ENCODE measurements at regions not wholly inside any gene's neighbourhood (a gene's known extent, or its start where the extent isn't known, plus 50 kb on each side); places are given as distances from the start of the nearest gene placed in this dataset.

DNA sequence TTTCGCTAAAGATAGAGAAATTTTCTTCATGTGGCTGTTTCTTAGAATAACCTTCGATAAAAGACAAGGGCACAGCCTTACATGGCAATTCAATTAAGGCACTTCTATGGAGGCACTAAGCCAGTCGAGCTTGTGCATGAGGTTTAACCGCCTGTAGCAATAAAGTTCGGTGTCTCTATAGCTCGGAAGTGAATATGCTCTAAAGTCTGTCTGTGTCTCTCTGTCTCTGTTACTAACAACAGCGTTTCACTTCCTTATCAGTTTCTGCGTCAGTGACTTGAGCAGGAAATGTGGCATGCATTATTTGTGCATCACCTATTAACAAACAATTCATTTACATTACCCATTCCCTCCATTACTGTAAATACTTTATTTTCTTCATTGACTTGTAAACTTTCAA, 365.1 kb upstream of the NETO1 start:
- no peak for DNase-seq (ENCODE audit: low read depth)

GRCh38 chr18:73220663-73221062, 352.9 kb upstream of the NETO1 start:
- no peak for DNase-seq (ENCODE audit: low read depth)

GRCh38 chr18:73218293-73218692, 350.5 kb upstream of the NETO1 start:
- no peak for DNase-seq (ENCODE audit: low read depth)

DNA sequence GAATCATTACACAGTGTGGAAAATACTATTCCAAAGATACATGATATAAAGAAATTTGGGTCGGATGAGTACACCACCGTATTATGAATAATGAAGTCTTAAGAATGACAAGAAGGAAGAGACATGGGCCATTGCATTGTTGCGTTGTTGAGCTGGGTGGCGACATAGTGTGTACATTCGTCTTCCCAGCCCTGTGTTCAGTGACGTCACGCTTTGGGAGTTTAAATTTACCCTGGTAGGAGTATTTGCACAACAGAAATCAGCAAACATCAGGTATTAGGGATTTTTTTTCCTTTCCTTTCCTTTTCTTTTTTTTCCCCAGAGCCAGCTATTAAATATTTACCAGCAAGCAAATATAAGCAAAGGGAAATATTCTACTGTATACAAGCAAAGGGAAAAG, 347.2 kb upstream of the NETO1 start:
- no peak for DNase-seq (ENCODE audit: low read depth)

DNA sequence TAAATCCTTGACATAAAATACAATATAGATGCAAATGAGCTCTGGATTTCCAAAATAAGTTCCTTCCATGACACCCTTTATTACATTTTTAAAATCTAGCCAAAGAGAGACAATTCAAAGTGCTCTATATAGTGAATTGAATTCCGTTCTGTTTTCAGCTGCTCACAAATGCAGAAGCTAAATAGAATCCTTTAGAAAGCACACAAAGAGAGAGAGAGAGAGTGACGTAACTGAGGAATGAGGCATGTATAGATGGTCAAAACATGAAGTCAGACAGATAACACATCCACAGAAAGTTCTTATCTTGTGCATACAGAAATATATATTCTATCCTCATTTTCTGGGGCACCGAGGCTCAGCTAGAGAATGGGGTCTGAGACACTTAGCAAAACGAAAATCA, 344.7 kb upstream of the NETO1 start:
- no peak for DNase-seq (ENCODE audit: low read depth)

GRCh38 chr18:73201940-73202339, 334.2 kb upstream of the NETO1 start:
- DNase-seq (ENCODE audit: low read depth), result no peak

DNA sequence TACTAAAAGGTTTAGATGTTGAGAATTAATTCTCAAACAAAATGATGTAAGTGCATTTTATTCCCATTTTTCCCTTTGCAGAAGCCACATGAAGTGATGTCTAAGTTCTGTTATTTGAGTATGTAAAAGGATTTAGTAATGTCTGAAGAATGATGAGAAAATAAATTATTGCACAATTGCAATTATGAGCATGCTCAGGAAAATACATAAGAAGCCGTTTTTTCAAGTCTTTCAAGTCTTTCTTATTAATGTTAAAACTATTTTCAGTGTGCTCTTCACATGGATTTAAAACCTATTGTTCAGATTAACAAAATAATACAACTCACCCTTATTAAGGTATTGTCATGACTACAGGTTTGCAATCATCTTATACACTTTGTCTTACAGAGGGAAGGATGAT, 331.4 kb upstream of the NETO1 start:
- no peak for DNase-seq (ENCODE audit: low read depth)

DNA sequence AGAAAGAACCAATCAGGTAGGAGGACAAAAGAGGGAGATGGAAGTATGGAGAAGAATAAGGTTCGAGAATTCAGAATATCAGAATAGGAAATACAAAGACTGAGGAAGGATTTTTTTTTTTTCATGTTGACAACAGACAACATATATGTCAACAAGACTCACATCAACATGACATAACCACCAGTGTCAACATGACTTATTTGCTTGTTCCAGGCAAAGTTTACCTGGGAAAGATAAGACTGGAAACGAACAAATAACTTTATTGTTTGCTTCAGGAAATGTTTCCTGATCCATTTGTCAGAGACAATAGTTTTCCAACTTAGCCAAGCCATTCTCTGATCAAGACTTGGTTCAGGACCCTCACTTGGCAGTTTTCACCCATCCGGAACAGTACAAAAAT, 321.9 kb upstream of the NETO1 start:
- DNase-seq (ENCODE audit: low read depth), result no peak

DNA sequence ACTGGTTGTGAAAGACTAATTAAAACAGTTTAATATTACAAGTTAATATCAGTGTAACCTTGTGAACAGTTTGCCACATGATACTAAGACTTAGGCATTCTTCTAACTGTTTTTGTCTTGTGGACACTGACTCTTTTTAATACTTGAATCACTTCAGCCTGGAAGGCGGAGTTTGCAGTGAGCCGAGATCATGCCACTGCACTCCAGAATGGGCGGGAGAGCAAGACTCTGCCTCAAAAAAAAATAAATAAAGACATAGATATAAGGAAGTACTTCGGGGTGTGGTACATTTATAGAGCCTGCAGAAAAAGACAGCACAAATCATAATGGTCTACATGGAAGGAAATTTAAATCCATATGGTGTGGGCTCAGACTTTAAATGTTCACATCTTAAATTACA, 300.4 kb upstream of the NETO1 start:
- DNase-seq (ENCODE audit: low read depth), result no peak

DNA sequence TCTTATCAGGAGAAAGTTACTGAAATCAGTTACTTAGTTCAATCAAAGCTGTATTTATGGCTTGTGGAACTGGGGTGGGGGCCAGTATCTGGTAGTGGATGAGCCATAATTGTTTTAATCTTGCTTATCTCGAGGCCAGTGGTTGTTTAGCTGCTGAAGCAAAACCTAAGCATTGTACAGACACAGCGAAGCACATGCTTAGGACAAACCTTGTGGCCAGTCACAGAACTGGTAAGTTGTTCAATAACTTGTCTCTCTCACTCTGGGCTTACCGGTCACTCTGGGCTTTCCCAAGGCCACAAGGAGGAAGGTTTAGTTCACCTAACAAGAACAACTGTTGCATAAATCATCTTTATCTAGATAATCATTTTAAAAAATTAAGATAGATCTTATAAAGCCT, 296.6 kb upstream of the NETO1 start:
- DNase-seq (ENCODE audit: low read depth), result no peak

DNA sequence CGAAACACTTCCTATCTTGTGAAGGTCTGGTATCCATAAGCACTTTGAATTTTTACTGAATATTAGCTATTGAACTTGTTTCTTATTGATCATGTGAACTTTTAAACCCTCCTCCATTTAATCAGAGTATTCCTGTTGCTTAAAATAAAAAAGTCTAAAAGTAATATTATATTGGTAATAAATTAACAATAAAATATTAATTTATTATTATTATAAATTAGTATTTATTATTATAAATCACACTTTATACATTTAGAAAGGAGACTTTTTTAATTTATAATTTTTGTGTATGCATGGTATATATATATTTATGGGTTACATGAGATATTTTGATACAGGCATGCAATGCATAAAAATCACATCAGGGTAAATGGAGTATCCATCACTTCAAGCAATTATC, 295.4 kb upstream of the NETO1 start:
- no peak for DNase-seq (ENCODE audit: low read depth)

GRCh38 chr18:73156117-73156516, 288.3 kb upstream of the NETO1 start:
- DNase-seq (ENCODE audit: low read depth), result no peak

GRCh38 chr18:73153271-73153670, 285.5 kb upstream of the NETO1 start:
- DNase-seq (ENCODE audit: low read depth), result no peak

GRCh38 chr18:73151086-73151485, 283.3 kb upstream of the NETO1 start:
- DNase-seq (ENCODE audit: low read depth), result no peak

DNA sequence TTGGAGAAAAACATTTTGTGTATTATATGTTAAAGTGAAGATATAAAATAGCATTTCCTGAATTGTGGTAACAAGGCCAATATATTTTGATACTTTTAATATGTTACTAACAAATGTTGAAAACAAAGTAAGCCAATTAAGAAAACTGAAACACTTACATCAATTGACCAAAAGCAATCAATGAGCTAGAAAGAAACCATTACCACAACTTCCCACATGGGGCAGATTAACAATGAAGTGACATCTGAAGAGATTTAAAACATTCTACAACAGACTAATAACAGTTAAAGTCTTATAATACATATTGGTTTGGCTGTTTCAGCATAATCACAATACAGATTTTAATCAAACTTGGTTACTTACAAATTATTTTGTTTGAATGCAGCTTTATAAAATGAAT, 282.4 kb upstream of the NETO1 start:
- no peak for DNase-seq (ENCODE audit: low read depth)

- no peak for DNase-seq (ENCODE audit: low read depth)
These were observed 279.8 kb upstream of the NETO1 start for GRCh38 chr18:73147590-73147989.

DNA sequence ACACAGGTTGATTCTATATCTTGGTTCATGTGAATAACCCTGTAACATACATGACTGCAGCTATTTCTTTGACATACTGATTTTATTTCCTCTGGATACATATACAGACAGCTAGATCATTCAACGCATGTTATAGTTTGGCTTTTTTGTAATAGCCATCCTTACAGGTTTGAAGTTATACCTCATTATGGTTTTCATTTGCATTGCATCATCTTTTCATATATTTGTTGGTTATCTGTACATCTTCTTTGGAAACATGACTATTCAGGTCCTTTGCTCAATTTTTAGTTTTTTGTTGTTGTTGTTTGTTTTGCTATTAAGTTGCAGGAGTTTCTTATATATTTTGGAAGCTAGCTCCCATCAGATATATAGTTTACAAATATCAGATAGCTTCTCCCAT, 276.2 kb upstream of the NETO1 start:
- no peak for DNase-seq (ENCODE audit: low read depth)

DNA sequence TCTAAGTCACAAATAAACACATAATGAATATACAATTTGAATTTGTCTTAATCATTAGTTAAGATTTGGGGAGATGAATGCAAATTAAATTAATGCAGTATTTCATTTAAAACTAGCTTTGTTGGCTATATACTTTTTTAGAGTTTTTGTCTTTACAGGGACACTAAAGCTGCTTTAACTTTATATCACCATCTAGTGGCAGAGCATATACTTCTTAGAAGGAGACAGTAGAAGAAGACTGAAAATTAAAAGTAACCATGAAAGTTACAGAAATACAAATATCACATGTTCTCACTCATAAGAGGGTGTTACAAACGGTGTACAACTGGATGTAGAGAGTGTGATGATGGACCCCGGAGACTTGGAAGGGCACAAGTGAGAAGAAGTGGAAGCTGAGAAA, 268.3 kb upstream of the NETO1 start:
- DNase-seq (ENCODE audit: low read depth), result no peak

- no peak for DNase-seq (ENCODE audit: low read depth)
These were observed 256.4 kb upstream of the NETO1 start for GRCh38 chr18:73124175-73124574.

GRCh38 chr18:73121207-73121606, 253.4 kb upstream of the NETO1 start:
- DNase-seq (ENCODE audit: low read depth), result no peak

DNA sequence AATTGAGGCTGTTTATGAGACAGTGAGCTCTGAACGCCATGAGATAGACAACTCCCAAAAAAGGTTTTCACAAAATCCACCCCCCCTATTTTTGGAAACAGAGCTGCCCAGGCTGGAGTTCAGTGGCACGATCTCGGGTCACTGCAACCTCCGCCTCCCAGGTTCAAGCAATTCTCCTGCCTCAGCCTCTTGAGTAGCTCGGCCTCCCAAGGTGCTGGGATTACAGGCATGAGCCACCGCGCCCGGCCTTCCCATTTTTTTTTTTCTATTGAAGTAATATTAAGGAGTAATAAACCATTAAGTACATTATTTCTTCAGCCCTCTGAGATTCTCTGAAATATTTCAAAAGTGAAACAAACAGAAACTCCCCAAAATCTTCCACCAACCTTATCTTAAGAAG, 252.8 kb upstream of the NETO1 start:
- DNase-seq (ENCODE audit: low read depth), result no peak

DNA sequence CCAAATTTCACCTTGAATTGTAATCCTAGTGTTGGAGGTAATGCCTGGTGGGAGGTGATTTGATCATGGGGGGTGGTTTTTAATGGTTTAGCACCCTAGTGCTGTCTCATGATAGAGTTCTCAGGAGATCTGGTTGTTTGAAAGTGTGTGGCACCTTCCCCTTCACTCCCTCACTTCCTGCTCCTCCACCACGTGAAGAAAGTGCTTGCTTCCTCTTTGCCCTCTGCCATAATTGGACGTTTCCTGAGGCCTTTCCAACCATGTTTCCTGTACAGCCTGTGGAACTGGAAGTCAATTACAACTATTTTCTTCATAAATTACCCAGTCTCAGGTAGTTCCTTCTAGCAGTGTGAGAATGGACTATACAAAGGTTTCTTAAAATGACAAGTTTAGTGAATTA, 251.8 kb upstream of the NETO1 start:
- no peak for DNase-seq (ENCODE audit: low read depth)

- no peak for DNase-seq (ENCODE audit: low read depth)
These were observed 250.5 kb upstream of the NETO1 start for GRCh38 chr18:73118121-73118816.

DNA sequence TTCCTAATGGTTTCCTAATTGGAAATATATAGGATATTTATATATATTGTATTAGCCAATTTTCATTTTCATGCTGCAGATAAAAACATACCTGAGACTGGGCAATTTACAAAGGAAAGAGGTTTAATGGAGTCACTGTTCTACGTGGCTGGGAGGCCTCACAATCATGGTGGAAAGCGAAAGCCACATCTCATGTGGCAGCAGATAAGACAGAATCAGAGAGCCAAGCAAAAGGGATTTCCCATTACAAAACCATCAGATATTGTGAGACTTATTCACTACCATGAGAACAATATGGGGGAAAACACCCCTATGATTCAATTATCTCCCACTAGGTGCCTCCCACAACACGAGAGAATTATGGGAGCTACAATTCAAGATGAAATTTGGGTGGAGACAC, 242.5 kb upstream of the NETO1 start:
- DNase-seq (ENCODE audit: low read depth), result no peak

GRCh38 chr18:73101977-73102376, 234.2 kb upstream of the NETO1 start:
- DNase-seq (ENCODE audit: low read depth), result no peak
